AG08395 (cell line): ENCODE measurements at regions not wholly inside any gene's neighbourhood (a gene's known extent, or its start where the extent isn't known, plus 50 kb on each side); places are given as distances from the start of the nearest gene placed in this dataset.
A peak's percentile ranks its signal among the peaks of the same experiment; 100 is the strongest.
"Not testable (repeated sequence)": the region's sequence is repeated elsewhere in the genome, so short reads cannot be mapped to it uniquely, and the experiment has no call there.

ENCODE experiments used
- DNase-seq: peaks from one replicate; pipeline ENCODE4 v3.0.0; 2012; ENCODE audit warnings: mixed read lengths, low spot score

DNA sequence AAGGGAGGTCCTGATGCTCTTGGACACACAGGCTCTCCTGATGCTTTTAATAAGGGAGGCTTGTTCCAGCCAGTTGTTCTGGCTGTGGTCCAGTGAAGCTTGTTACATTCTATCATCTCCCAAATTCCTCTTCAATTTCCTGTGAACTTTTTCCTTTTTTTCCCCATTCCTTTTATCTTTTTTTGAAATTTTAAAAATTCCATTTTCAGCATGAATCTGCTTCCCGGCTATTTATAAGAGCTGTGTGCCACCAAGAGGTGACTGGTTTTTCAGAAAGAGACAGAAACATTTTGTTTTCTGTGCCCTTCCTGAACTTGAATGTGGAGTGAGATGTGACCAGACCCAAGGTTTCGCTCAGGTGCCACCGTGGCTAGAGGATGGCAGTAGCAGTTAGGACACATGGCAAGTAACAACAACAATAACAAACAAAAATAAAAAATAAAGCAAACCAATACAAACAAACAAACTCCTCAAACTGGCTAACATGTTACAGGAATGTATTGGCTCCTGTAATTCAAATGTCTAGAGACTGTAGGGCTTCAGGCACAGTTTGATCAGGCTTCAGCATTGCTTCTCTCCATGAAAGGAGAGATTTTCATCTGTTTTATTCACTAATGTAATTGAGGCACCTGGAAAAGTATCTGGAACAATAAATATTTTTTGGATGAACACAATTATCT is 121.1 kb downstream of the BOD1 start:
- peak; percentile 65 for DNase-seq

DNA sequence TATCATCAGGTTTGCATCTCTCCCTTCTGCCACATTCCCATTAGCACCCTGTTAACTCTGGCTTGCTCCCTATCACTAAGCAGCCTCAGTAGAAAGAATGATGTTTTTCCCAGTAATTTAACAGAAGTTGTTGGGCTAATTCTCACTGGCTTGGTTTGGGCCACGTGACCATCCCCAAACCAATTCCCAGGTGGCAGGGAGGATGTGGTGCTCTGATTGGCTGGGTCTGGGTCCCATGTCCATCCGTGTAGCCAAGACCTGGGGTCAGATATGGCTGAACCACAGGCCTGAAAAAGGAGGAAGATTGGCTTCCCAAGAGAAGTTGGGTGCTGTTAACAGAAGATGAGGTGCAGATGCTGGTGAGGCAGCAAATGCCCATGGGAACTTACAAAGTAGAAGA is 122.0 kb downstream of the BOD1 start:
- no peak for DNase-seq

- no peak for DNase-seq
Measured at GRCh38 chr5:173493846-173494245, 122.6 kb downstream of the BOD1 start.

- DNase-seq = no peak
Measured at GRCh38 chr5:173493040-173493439, 123.4 kb downstream of the BOD1 start.

- DNase-seq = no peak
Measured at GRCh38 chr5:173490681-173491080, 125.8 kb downstream of the BOD1 start.

DNA sequence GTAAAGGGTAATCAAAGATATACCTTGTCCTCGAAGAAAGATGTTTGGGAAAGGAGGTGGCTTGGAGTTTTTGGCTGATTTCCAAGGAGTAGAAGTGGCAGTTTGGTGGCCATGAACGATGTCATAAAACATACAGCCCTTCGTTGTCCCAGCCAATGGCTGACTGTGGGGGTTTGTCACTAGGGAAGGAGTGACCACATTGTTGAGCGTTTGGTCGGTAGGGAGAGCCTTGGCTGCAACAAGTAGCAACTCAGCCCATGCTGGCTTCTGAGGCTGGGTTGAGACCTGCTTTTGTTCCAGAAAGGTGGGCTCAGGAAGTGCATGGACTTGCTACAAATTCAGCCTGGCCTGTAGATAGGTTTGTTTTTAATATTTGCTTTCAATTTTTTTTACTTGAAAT is 128.3 kb downstream of the BOD1 start:
- DNase-seq = no peak

- no peak for DNase-seq
Measured at GRCh38 chr5:173487300-173487699, 129.2 kb downstream of the BOD1 start.

GRCh38 chr5:173486355-173487225 is 129.9 kb downstream of the BOD1 start:
- no peak for DNase-seq

DNA sequence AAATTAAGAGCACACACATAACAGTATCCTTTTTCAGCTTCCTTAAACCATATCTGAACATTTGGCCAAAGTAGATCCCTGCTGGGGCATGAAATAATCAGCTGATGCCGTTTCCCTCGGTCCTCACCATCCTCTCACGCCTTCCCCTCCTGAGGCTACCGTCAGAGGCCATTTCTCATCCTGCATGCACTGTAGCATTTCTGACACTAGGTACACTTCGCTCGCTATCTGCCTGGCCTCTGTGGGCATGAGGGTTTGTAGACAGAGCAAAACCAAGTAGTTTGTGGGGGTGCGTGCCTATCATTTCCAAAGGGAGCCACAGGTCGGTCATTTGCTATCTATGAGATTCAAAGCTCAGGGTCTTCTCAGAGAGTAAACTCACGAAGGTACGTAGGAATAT is 131.9 kb downstream of the BOD1 start:
- DNase-seq = no peak

DNA sequence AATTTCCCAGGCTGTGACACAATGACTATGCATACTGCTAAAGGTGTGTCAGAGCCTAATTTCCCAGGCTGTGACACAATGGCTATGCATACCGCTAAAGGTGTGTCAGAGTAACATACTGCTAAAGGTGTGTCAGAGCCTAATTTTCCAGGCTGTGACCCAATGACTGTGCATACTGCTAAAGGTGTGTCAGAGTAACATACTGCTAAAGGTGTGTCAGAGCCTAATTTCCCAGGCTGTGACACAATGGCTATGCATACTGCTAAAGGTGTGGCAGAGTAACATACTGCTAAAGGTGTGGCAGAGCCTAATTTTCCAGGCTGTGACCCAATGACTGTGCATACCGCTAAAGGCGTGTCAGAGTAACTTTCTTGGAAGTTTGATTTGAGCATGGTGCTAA is 132.9 kb downstream of the BOD1 start:
- DNase-seq = not testable (repeated sequence)

DNA sequence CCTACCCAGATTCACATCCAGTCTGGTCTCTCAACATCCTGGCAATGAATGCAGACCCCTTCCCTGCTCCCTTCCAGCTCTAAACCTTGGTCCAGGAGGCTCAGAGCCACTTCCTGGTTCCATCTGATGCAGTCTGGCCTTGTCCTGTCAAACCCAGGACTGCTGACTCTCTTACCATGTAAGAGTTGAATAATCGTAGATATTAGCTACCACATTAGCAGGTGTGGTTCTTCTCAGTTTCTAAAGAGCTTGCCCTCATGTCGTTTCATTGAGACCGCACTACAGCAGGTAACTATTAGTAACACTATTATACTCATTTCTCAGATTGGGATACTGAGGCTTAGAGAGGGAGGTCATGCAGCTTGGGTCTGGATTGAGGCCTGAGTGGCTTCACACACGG is 133.3 kb downstream of the BOD1 start:
- no peak for DNase-seq

DNA sequence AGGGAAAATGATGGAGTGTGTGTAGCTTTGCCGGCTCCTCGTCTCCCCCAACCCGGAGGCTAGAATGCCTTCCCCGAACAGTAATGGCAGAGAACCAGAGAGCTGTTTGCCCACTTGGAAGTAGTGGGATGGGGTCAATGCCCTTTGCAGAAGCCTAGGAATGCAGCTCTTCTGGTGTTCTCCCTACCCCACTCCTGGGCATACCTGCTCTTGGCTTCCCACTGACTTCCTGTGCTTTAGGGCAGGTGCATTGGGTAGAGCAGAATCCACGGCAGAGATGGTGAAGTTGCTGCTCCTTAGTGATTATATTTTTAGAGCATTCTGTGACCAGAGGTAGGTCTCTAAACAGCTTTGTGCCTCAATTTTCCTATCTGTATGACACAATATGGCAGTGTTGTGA is 134.6 kb downstream of the BOD1 start:
- DNase-seq = no peak

GRCh38 chr5:173480896-173481295 is 135.6 kb downstream of the BOD1 start:
- DNase-seq = no peak

DNA sequence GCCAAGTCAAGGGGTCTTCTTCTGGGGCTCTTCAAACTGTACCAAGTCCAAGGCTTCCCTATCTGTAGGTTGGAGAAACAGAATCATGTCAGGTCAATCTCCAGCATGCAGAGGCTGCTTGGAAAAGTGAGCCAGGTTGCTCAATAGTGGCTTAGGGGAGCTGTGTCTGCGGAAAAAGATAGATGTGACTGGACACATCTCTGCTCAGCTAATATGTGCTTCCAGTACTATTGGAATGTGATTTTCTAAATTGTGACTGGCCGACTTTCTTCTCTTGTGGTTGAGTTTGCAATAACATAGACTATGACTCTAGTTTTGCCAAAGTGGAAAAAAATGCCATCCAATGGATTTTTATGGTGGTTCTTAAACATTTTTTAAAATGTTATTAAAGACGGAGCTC is 136.7 kb downstream of the BOD1 start:
- peak; percentile 38 for DNase-seq

- DNase-seq = peak; percentile 49
Measured at GRCh38 chr5:173477345-173478040, 139.0 kb downstream of the BOD1 start.

DNA sequence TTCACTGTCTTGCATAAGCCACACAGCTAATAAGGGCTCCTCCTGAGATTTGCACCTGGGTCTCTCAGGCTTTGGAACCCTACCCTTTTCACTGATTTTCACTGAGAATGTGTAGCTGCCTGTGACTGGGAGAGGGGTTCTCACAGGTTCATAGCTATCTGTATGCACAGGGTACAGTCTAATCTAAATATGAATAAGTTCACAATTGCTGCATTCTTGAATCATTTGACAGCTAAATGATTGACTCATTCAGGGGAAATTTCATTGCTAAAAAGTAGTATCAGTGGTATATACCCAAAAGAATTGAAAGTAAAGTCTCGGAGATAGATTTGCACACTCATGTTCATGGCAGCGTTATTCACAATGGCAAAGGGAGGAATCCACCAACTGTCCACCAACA is 140.7 kb downstream of the BOD1 start:
- DNase-seq = no peak

- DNase-seq = peak; percentile 71
Measured at GRCh38 chr5:173474881-173475287, 141.6 kb downstream of the BOD1 start.

- no peak for DNase-seq
Measured at GRCh38 chr5:173473288-173473687, 143.2 kb downstream of the BOD1 start.

- peak; percentile 50 for DNase-seq
Measured at GRCh38 chr5:173472784-173473278, 143.6 kb downstream of the BOD1 start.

- peak; percentile 88 for DNase-seq
Measured at GRCh38 chr5:173472164-173472563, 143.9 kb upstream of the STC2 start.

DNA sequence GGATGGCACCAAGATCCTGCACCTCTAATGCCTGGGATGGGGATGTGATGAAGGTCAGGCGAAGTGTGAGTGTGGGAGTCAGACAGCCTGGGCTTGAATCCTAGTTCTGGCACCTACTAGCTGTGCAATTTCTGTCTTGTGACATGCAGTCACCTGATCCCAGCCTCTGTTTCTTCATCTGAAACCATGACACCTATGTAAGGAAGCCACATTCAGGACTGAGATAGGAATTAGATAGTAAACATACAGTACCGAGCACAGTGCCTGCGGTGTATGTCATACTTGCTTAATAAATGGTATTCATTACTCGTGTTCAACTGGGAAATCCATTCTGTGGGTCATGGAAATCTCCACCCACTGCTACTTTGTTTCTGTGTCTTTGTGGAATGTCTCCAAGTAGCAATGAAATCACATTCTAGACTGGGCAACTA is 140.6 kb upstream of the STC2 start:
- no peak for DNase-seq

DNA sequence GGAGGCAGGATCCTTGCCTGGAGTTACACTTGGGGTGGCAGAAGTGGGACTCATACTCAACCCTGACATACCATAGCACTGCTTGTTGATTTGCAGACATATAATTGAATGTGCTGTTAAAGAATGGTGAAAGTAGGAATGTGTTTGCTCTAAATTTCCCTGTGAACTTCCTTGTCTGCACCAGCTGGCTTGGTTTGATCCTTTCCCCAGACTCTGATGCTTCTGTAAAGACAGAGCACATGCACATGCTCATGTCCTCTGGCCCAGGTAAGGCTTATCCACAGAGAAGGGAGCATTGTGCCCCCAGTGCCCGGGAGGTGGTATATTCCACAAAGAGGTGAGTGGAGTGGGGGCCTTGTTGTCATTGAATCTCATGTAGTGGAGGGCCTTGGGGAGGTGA is 138.0 kb upstream of the STC2 start:
- no peak for DNase-seq

- DNase-seq = no peak
Measured at GRCh38 chr5:173464813-173465212, 136.6 kb upstream of the STC2 start.
